GM23338 (cell line): ENCODE measurements at regions not wholly inside any gene's neighbourhood (a gene's known extent, or its start where the extent isn't known, plus 50 kb on each side); places are given as distances from the start of the nearest gene placed in this dataset.

Experiments used
- CREB1 ChIP-seq: fragments of 250-450 bp; sonication (Bioruptor Pico); IDR thresholded peaks from 2 replicates; pipeline ENCODE4 v1.5.0; 2020; ENCODE audit warnings: low read depth, mild to moderate bottlenecking, moderate library complexity
- CTCF ChIP-seq, 2 experiments: fragments of 200-600 bp in 1 of 2; sonication (generic) in 1 of 2; conservative IDR thresholded peaks; 2 replicates each; pipeline versions ENCODE4 v1.5.1 to v1.6.1; 2016 to 2017; ENCODE audit warnings: antibody characterized with exemption in 2 of 2, low read depth in 2 of 2, mild to moderate bottlenecking in 2 of 2, moderate library complexity in 1 of 2
- NANOG ChIP-seq: IDR thresholded peaks from 2 replicates; pipeline ENCODE4 v1.6.1; 2016; ENCODE audit warnings: antibody characterized with exemption, borderline replicate concordance
- POLR2AphosphoS5 ChIP-seq: IDR thresholded peaks from 2 replicates; pipeline ENCODE4 v1.6.1; 2016; ENCODE audit warnings: antibody characterized with exemption, low read depth

DNA sequence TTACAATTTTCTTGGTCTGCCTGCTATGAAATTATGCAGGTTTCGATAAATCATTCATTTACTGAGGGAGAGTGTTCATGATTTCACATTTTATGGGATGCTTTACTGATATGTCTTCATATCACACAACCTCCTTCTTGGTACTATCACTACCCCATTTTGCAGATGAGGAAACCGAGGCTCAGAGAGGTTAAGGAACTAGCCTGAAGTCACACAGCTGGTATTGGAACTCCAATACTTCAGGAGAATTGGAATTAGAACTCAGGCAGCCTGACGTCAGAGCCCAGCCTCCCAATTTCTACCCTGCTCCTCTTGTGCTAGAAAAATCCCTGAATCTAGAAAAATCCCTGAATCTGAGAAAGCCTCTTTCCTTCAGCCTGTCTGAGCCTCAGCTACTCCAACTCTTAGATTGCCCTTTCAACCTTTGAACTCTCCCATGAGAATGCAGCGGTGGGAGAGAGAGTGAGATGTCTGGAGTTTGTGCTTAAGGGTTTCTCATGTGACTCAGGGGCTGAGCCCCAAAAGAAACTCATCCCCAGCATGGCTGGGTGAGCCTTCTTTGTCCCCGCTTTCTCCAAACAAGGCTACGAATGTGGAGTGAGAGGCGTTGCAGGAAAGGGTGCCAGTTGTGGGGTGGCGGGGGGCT, 50.8 kb upstream of the IFNLR1 start:
- no peak for TF ChIP-seq CTCF (conservative IDR thresholded peaks at IDR 0.05; ENCODE audit: low read depth in 2 of 2)
- TF ChIP-seq NANOG = no peak
- no peak for TF ChIP-seq POLR2AphosphoS5
- no peak for TF ChIP-seq CREB1 (CRISPR knock-in tag)
